Endothelial cell of umbilical vein (primary cell): ENCODE measurements at regions not wholly inside any gene's neighbourhood (a gene's known extent, or its start where the extent isn't known, plus 50 kb on each side); places are given as distances from the start of the nearest gene placed in this dataset.

Experiments used
- BruUV-seq: library from RNA; stranded (reverse); fragments of 400-500 nt; replicated peaks from 2 replicates; lab custom pipeline; 2021; lab: Mats Ljungman, UMichigan
- CTCF ChIA-PET: fragments of 300-600, 350-600 bp; sonication (Branson Sonifier 250); formaldehyde crosslinking; loops from one replicate; lab custom pipeline; 2021; ENCODE audit warnings: antibody characterized with exemption, inconsistent platforms; lab: Charles Lee
- POLR2A ChIA-PET: fragments of 300-600, 350-600 bp; sonication (Branson Sonifier 250); formaldehyde crosslinking; loops from one replicate; lab custom pipeline; 2021; ENCODE audit warnings: antibody characterized with exemption, inconsistent platforms; lab: Charles Lee
- DNase-seq: peaks from one replicate; pipeline ENCODE4 v3.0.0-alpha.2; 2011; ENCODE audit warnings: low read depth, low spot score
- FAIRE-seq: peaks from 2 replicates; lab custom pipeline; 2011; peaks lifted over from hg19 to GRCh38; lab: Jason Lieb, UNC
- H2AFZ ChIP-seq: 2 replicates; pipeline ENCODE4 v1.6.0; 2012; ENCODE audit warnings: low read depth, low read length, control low read depth, inconsistent platforms
- H3K27ac ChIP-seq: 2 replicates; pipeline ENCODE4 v1.5.1; 2011; ENCODE audit warnings: low read depth, mild to moderate bottlenecking, control low read depth, low read length, moderate library complexity; ENCODE audit not compliant: insufficient read depth
- H3K27me3 ChIP-seq, 2 experiments: 2 replicates each; pipeline versions ENCODE4 v1.6.0 to v1.6.1; 2011; ENCODE audit warnings: low read length in 2 of 2, mixed read lengths in 1 of 2; ENCODE audit not compliant: control insufficient read depth in 2 of 2, insufficient read depth in 2 of 2
- H3K36me3 ChIP-seq, 2 experiments: 2 replicates in 1 of 2; 3 replicates in 1 of 2; pipeline ENCODE4 v1.5.1; 2011; ENCODE audit warnings: low read length in 2 of 2, mild to moderate bottlenecking in 1 of 2, moderate library complexity in 1 of 2; ENCODE audit not compliant: control insufficient read depth in 2 of 2, insufficient read depth in 2 of 2; ENCODE audit errors: extremely low read depth in 1 of 2
- H3K4me1 ChIP-seq: 3 replicates; pipeline ENCODE4 v1.5.1; 2011; ENCODE audit warnings: mild to moderate bottlenecking, low read length; ENCODE audit not compliant: control insufficient read depth, insufficient read depth; ENCODE audit errors: extremely low read depth
- H3K4me2 ChIP-seq: 2 replicates; pipeline ENCODE4 v1.6.1; 2011; ENCODE audit warnings: low read length, control low read depth, mixed read lengths; ENCODE audit not compliant: insufficient read depth
- H3K4me3 ChIP-seq, 3 experiments: fragments of 200-600 bp in 1 of 3; sonication (generic), shearing (Covaris generic) in 1 of 3; replicated peaks in 1 of 3; 2 replicates each; pipeline ENCODE4 v1.5.1; 2011 to 2016; ENCODE audit warnings: control low read depth in 3 of 3, low read length in 3 of 3, mild to moderate bottlenecking in 2 of 3, inconsistent platforms in 1 of 3, low read depth in 1 of 3, moderate library complexity in 1 of 3; ENCODE audit not compliant: insufficient read depth in 1 of 3
- H3K79me2 ChIP-seq: 2 replicates; pipeline ENCODE4 v1.6.0; 2012; ENCODE audit warnings: low read length, inconsistent platforms; ENCODE audit not compliant: control insufficient read depth, insufficient read depth
- H3K9ac ChIP-seq: replicated peaks from 2 replicates; pipeline ENCODE3; 2011; ENCODE audit warnings: low read length, control low read depth; ENCODE audit not compliant: insufficient read depth; ENCODE audit errors: extremely low read depth
- H3K9me1 ChIP-seq: replicated peaks from 3 replicates; pipeline ENCODE4 v1.6.0; 2011; ENCODE audit warnings: mild to moderate bottlenecking, low read length; ENCODE audit not compliant: control insufficient read depth, insufficient read depth; ENCODE audit errors: extremely low read depth
- H3K9me3 ChIP-seq: replicated peaks from 2 replicates; pipeline ENCODE4 v1.5.1; 2012; ENCODE audit warnings: low read length, inconsistent platforms; ENCODE audit not compliant: control insufficient read depth, insufficient read depth
- H4K20me1 ChIP-seq: replicated peaks from 2 replicates; pipeline ENCODE3; 2011; ENCODE audit warnings: mild to moderate bottlenecking, low read length; ENCODE audit not compliant: control insufficient read depth, insufficient read depth; ENCODE audit errors: extremely low read depth
- CTCF ChIP-seq, 2 donors: IDR thresholded peaks; 1 replicate in 1 of 2; 2 replicates in 1 of 2; pipeline ENCODE4 v1.5.1; 2011; ENCODE audit warnings: low read length in 2 of 2, mild to moderate bottlenecking in 2 of 2, moderate library complexity in 2 of 2, control low read depth in 1 of 2, inconsistent platforms in 1 of 2, low read depth in 1 of 2; ENCODE audit not compliant: insufficient read depth in 1 of 2; ENCODE audit errors: extremely low read depth in 1 of 2
- EZH2 ChIP-seq: IDR thresholded peaks from 2 replicates; pipeline ENCODE4 v1.6.1; 2012; ENCODE audit warnings: borderline replicate concordance, low read depth, mild to moderate bottlenecking, moderate library complexity, low read length, inconsistent platforms; ENCODE audit not compliant: severe bottlenecking
- FOS ChIP-seq: IDR thresholded peaks from 2 replicates; pipeline ENCODE4 v1.6.1; 2011; ENCODE audit warnings: mild to moderate bottlenecking, low read length, moderate library complexity, borderline replicate concordance; ENCODE audit not compliant: insufficient read depth
- GATA2 ChIP-seq: IDR thresholded peaks from 2 replicates; pipeline ENCODE4 v1.7.0; 2011; ENCODE audit warnings: low read depth, mild to moderate bottlenecking, moderate library complexity, mixed read lengths, low read length; ENCODE audit not compliant: insufficient read length, insufficient read depth
- JUN ChIP-seq: IDR thresholded peaks from 2 replicates; pipeline ENCODE4 v1.6.1; 2011; ENCODE audit warnings: borderline replicate concordance, low read depth; ENCODE audit not compliant: insufficient read length, insufficient read depth
- MAX ChIP-seq: IDR thresholded peaks from 2 replicates; pipeline ENCODE4 v1.6.1; 2011; ENCODE audit not compliant: insufficient read depth, insufficient read length
- MYC ChIP-seq: IDR thresholded peaks from one replicate; pipeline ENCODE4 v1.6.1; 2011; ENCODE audit warnings: mild to moderate bottlenecking, low read depth, low read length
- POLR2A ChIP-seq: IDR thresholded peaks from 2 replicates; pipeline ENCODE4 v1.6.1; 2012; ENCODE audit warnings: low read depth, mild to moderate bottlenecking, control low read depth, low read length
- POLR2AphosphoS5 ChIP-seq: IDR thresholded peaks from 2 replicates; pipeline ENCODE4 v1.6.1; 2012; ENCODE audit warnings: low read depth, mild to moderate bottlenecking, control low read depth, low read length, moderate library complexity; ENCODE audit not compliant: insufficient read depth
- dilution Hi-C: fragments of 300-500 bp; cut with MboI; formaldehyde crosslinking; loops from one replicate; pipeline ENCODE4 v1.15.0; 2019; ENCODE audit warnings: low sequenced_read_pairs; ENCODE audit not compliant: extremely low pct_ligation_motif_present
- intact Hi-C: fragments of 100-400 bp; cut with micrococcal nuclease; formaldehyde crosslinking; loops from one replicate; pipeline ENCODE4 v1.10.0; 2022

GRCh38 chr4:155592938-155593297 lies 73.7 kb upstream of the GUCY1A1 start:
- Histone ChIP-seq H3K27ac (no peak overlapping the region), H4K20me1 (no peaks in the 10 kb centered on the region), H3K36me3 (no peaks in the 10 kb centered on the region), H3K79me2 (no peaks in the 10 kb centered on the region), H3K9me1 (no peaks in the 10 kb centered on the region), H3K4me2 (no peak overlapping the region), H2AFZ (no peak overlapping the region), H3K27me3 (peaks cover 0 to 1% of the 10 kb centered on the region in 2 experiments), H3K4me3 (no peak overlapping the region), H3K9me3 (no peaks in the 10 kb centered on the region), H3K4me1 (no peaks in the 10 kb centered on the region), H3K9ac (no peak overlapping the region)
- FAIRE-seq: no peak
- intact Hi-C loops (no loop called here), dilution Hi-C loops (no loop called here)
- no peak for DNase-seq
- ChIA-PET CTCF (interaction anchor here (0.6 kb wide), 1 partner anchor 131 kb away, joined by 3 read pairs; no protein-coding TSS in a partner anchor), POLR2A (no interaction called here)
- TF ChIP-seq JUN (no peak), GATA2 (no peak), MYC (no peak), EZH2 (no peak), POLR2A (no peak), POLR2AphosphoS5 (no peak), MAX (no peak), CTCF (IDR thresholded peaks at IDR 0.05; ENCODE audit: extremely low read depth in 1 of 2, insufficient read depth in 1 of 2, low read depth in 1 of 2, low read length in 2 of 2) (no peak), FOS (no peak)
- no TSS peak for BruUV-seq
